Naive thymus-derived CD4-positive, alpha-beta T cell (primary cell): ENCODE measurements at regions not wholly inside any gene's neighbourhood (a gene's known extent, or its start where the extent isn't known, plus 50 kb on each side); places are given as distances from the start of the nearest gene placed in this dataset.

ENCODE experiments used
- ATAC-seq: fragments of 150-1000 bp; cut with Tn5 transposase; 2 replicates; pipeline ENCODE4 v1.10.0; 2021; ENCODE audit warnings: mild to moderate bottlenecking, moderate library complexity
- CTCF ChIA-PET: fragments of 350-600 bp; sonication (Branson Sonifier 250); formaldehyde crosslinking; loops from one replicate; lab custom pipeline; 2021; ENCODE audit warnings: antibody characterized with exemption; lab: Charles Lee
- POLR2A ChIA-PET: fragments of 350-600 bp; sonication (Branson Sonifier 250); formaldehyde crosslinking; loops from one replicate; lab custom pipeline; 2021; ENCODE audit warnings: antibody characterized with exemption, inconsistent platforms; lab: Charles Lee
- DNase-seq, 9 donors: peaks; one replicate each; pipeline versions ENCODE4 v3.0.0 to v3.0.0-alpha.2; 2020 to 2022; ENCODE audit warnings: mixed read lengths in 1 of 9
- H3K27ac ChIP-seq: one replicate; pipeline ENCODE4 v1.7.0; 2013; ENCODE audit warnings: mild to moderate bottlenecking, low read depth, low read length, moderate library complexity
- H3K27me3 ChIP-seq, 2 donors: one replicate each; pipeline ENCODE4 v1.7.0; 2013; ENCODE audit warnings: low read length in 2 of 2, mild to moderate bottlenecking in 2 of 2, moderate library complexity in 2 of 2; ENCODE audit not compliant: control insufficient read depth in 2 of 2, insufficient read depth in 2 of 2
- H3K36me3 ChIP-seq, 3 experiments: 1 replicate in 2 of 3; 2 replicates in 1 of 3; pipeline ENCODE4 v1.7.0; 2013; ENCODE audit warnings: low read length in 3 of 3, mild to moderate bottlenecking in 3 of 3, moderate library complexity in 1 of 3; ENCODE audit not compliant: insufficient read depth in 3 of 3, control insufficient read depth in 2 of 3
- H3K4me1 ChIP-seq, 2 donors: one replicate each; pipeline ENCODE4 v1.7.0; 2013; ENCODE audit warnings: low read length in 2 of 2, mild to moderate bottlenecking in 2 of 2, moderate library complexity in 1 of 2; ENCODE audit not compliant: control insufficient read depth in 2 of 2, insufficient read depth in 2 of 2
- H3K4me3 ChIP-seq: 2 replicates; pipeline ENCODE4 v1.7.0; 2013; ENCODE audit warnings: mild to moderate bottlenecking, low read length
- H3K9me3 ChIP-seq, 3 experiments: 1 replicate in 2 of 3; 2 replicates in 1 of 3; pipeline ENCODE4 v1.7.0; 2013; ENCODE audit warnings: low read length in 3 of 3; ENCODE audit not compliant: control insufficient read depth in 2 of 3
- H3K27ac Mint-ChIP-seq, 9 donors: one replicate each; pipeline ENCODE4 v1.8.0; 2020 to 2022; ENCODE audit warnings: mixed read lengths in 9 of 9, mild to moderate bottlenecking in 8 of 9, moderate library complexity in 5 of 9, inconsistent platforms in 2 of 9
- H3K27me3 Mint-ChIP-seq, 5 donors: one replicate each; pipeline ENCODE4 v1.8.0; 2021 to 2022; ENCODE audit warnings: mixed read lengths in 5 of 5, mild to moderate bottlenecking in 1 of 5
- H3K36me3 Mint-ChIP-seq, 5 donors: one replicate each; pipeline ENCODE4 v1.8.0; 2020 to 2022; ENCODE audit warnings: mixed read lengths in 5 of 5, mild to moderate bottlenecking in 3 of 5, inconsistent platforms in 1 of 5
- H3K4me1 Mint-ChIP-seq, 7 donors: one replicate each; pipeline ENCODE4 v1.8.0; 2020 to 2022; ENCODE audit warnings: mixed read lengths in 7 of 7, mild to moderate bottlenecking in 3 of 7, inconsistent platforms in 1 of 7
- H3K4me3 Mint-ChIP-seq, 10 donors: one replicate each; pipeline ENCODE4 v1.8.0; 2020 to 2022; ENCODE audit warnings: mild to moderate bottlenecking in 10 of 10, mixed read lengths in 10 of 10, moderate library complexity in 6 of 10, inconsistent platforms in 2 of 10
- H3K9me3 Mint-ChIP-seq, 11 donors: one replicate each; pipeline ENCODE4 v1.8.0; 2020 to 2022; ENCODE audit warnings: mixed read lengths in 11 of 11, mild to moderate bottlenecking in 4 of 11, inconsistent platforms in 1 of 11, moderate library complexity in 1 of 11
- intact Hi-C, 2 donors: fragments of 100-400 bp; cut with micrococcal nuclease; formaldehyde crosslinking; loops; one replicate each; pipeline ENCODE4 v1.15.1; 2023

DNA sequence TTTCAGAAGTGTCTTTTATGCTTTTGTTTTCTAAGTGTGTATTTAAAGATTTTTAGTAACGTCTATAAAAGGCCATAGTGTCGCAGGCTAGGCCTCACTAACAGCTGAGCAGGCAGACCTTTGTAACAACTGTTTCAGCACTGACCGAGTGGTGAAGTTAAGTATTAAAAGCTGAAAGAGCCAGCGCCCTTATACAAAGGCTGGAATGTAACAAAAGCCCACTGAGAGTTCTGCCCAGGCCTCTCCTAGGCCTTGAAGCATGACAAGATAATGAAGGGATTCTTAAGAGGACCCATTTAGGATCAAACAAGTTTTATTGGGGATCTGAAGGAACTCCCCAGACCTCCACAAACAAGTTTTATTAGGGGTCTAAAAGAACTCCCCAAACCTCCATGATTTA is 722.5 kb upstream of the PRKX start:
- no peak overlapping the region for H3K27ac ChIP-seq
- ChIA-PET CTCF (no interaction called here), POLR2A (no interaction called here)
- no peaks in the 10 kb centered on the region for H3K4me1 ChIP-seq
- H3K9me3 Mint-ChIP-seq, result peaks cover 0 to 2% (median 0%) of the 10 kb centered on the region in 11 donors
- no peak for DNase-seq
- intact Hi-C loops, result no loop called here
- no peaks in the 10 kb centered on the region for H3K27me3 Mint-ChIP-seq
- ATAC-seq, result no peak
- H3K27me3 ChIP-seq, result no peaks in the 10 kb centered on the region
- H3K4me3 Mint-ChIP-seq, result no peak overlapping the region
- no peaks in the 10 kb centered on the region for H3K9me3 ChIP-seq
- no peak overlapping the region for H3K27ac Mint-ChIP-seq
- H3K36me3 ChIP-seq, result no peaks in the 10 kb centered on the region
- no peaks in the 10 kb centered on the region for H3K4me1 Mint-ChIP-seq
- no peaks in the 10 kb centered on the region for H3K36me3 Mint-ChIP-seq
- H3K4me3 ChIP-seq, result no peak overlapping the region

DNA sequence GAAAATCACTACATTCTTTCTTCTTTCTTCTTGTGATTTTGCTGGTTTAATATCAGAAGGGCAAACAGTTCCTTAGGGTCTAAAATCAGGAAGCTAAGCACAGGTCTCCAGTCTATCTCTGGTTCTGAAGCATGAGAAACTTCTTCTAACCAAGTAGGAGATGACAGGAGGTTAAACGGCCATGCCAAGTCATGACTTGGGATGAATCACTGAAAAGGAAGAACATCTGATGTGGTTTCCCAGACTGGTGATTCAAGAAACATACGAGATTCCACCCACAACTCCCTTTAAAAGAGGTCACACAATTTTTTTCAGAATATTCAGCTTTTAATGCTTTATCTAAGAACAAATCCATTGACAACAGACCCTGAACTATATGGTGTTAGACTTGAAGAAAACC is 684.0 kb upstream of the PRKX start:
- ChIA-PET CTCF (no interaction called here), POLR2A (no interaction called here)
- ATAC-seq (no peak), DNase-seq (no peak)
- H3K9me3 Mint-ChIP-seq, result peaks cover 0 to 11% (median 4%) of the 10 kb centered on the region in 11 donors
- Histone ChIP-seq H3K9me3 (no peaks in the 10 kb centered on the region), H3K4me1 (no peaks in the 10 kb centered on the region), H3K4me3 (no peak overlapping the region), H3K27ac (no peak overlapping the region), H3K27me3 (no peaks in the 10 kb centered on the region), H3K36me3 (no peaks in the 10 kb centered on the region)
- no peak overlapping the region for H3K27ac Mint-ChIP-seq
- intact Hi-C loops, result no loop called here
- H3K27me3 Mint-ChIP-seq, result no peaks in the 10 kb centered on the region
- H3K4me1 Mint-ChIP-seq, result no peaks in the 10 kb centered on the region
- no peaks in the 10 kb centered on the region for H3K36me3 Mint-ChIP-seq
- H3K4me3 Mint-ChIP-seq, result no peak overlapping the region

DNA sequence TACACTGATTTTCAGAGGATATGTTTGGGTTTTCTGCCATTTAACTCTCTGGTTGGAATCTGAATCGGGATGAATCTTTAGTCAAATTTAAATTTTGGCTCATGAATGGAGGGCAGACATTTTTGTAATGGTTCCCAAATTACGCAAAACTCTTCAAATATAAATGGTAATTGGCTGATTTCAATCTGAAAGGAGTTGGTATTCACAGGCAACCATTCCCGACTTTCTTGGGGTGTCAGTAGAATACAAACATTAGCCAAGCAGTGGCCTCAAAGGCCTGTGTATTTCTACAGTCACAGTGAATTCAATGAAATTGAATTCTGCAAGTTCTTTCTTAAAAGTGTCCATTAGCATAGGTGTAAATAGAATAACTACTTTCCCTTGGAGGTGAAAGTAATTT is 668.8 kb upstream of the PRKX start:
- Histone ChIP-seq H3K36me3 (no peaks in the 10 kb centered on the region), H3K4me3 (no peak overlapping the region), H3K27ac (no peak overlapping the region), H3K27me3 (no peaks in the 10 kb centered on the region), H3K4me1 (no peaks in the 10 kb centered on the region), H3K9me3 (no peaks in the 10 kb centered on the region)
- Mint-ChIP-seq H3K4me1 (no peaks in the 10 kb centered on the region), H3K27ac (no peak overlapping the region), H3K36me3 (no peaks in the 10 kb centered on the region), H3K27me3 (no peaks in the 10 kb centered on the region), H3K4me3 (no peak overlapping the region), H3K9me3 (peaks cover 0 to 15% (median 7%) of the 10 kb centered on the region in 11 donors)
- ATAC-seq (no peak), DNase-seq (no peak)
- intact Hi-C loops, result no loop called here
- POLR2A ChIA-PET, result no interaction called here
- CTCF ChIA-PET, result no interaction called here

- ATAC-seq, result no peak
- Mint-ChIP-seq H3K9me3 (peaks cover 0 to 20% (median 9%) of the 10 kb centered on the region in 11 donors), H3K27ac (no peak overlapping the region), H3K4me3 (no peak overlapping the region), H3K36me3 (no peaks in the 10 kb centered on the region), H3K27me3 (no peaks in the 10 kb centered on the region), H3K4me1 (no peaks in the 10 kb centered on the region)
- intact Hi-C loops, result no loop called here
- DNase-seq, result no peak
- no peaks in the 10 kb centered on the region for H3K9me3 ChIP-seq
- CTCF ChIA-PET, result no interaction called here
- H3K4me3 ChIP-seq, result no peak overlapping the region
- H3K27me3 ChIP-seq, result no peaks in the 10 kb centered on the region
- H3K4me1 ChIP-seq, result no peaks in the 10 kb centered on the region
- H3K27ac ChIP-seq, result no peak overlapping the region
- H3K36me3 ChIP-seq, result no peaks in the 10 kb centered on the region
- POLR2A ChIA-PET, result no interaction called here
These were observed 667.3 kb upstream of the PRKX start for GRCh38 chrX:4380710-4381109.

DNA sequence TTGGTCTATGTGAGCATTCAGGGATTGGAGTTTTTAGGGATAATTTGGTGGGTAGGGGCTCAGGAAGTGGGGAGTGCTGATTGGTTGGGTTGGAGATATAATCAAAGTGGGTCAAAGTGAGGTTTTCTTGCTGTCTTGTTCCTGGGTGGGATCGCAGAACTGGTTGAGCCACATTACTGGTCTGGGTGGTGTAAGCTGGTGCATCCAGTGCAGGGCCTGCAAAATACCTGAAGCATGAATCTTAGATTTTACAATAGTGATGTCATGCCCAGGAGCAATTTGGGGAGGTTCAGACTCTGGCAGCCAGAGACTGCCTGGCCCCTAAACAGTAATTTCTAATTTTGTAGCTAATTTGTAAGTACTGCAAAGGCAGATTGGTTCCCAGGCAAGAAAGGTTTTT is 665.6 kb upstream of the PRKX start:
- Mint-ChIP-seq H3K27me3 (no peaks in the 10 kb centered on the region), H3K9me3 (peaks cover 0 to 20% (median 9%) of the 10 kb centered on the region in 11 donors), H3K27ac (no peak overlapping the region), H3K4me3 (no peak overlapping the region), H3K36me3 (no peaks in the 10 kb centered on the region), H3K4me1 (no peaks in the 10 kb centered on the region)
- H3K36me3 ChIP-seq, result no peaks in the 10 kb centered on the region
- no peak overlapping the region for H3K4me3 ChIP-seq
- H3K27ac ChIP-seq, result no peak overlapping the region
- CTCF ChIA-PET, result no interaction called here
- no peaks in the 10 kb centered on the region for H3K4me1 ChIP-seq
- intact Hi-C loops, result no loop called here
- DNase-seq (no peak), ATAC-seq (no peak)
- no peaks in the 10 kb centered on the region for H3K9me3 ChIP-seq
- POLR2A ChIA-PET, result no interaction called here
- no peaks in the 10 kb centered on the region for H3K27me3 ChIP-seq

DNA sequence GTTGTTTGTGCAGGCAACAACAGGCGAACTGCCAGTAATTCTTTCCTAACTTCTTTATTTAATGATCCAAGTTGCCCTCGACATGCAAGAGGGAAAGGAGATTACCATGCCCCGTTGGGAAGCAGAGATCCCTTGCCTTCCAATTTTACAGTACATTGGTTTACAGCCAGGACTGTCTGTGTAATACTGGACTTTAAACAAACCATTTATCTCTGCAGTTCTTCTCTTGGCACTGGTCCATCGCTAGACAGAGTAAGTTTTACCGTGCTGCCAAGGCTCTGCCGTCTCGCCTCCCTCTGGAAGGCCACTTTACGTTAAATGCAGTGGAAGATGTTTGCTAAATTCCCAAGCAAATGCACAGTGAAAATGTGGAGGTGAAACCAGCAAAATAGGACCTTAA is 660.3 kb upstream of the PRKX start:
- POLR2A ChIA-PET, result no interaction called here
- no peak for ATAC-seq

GRCh38 chrX:4358577-4358976 is 645.1 kb upstream of the PRKX start:
- Histone ChIP-seq H3K27me3 (no peaks in the 10 kb centered on the region), H3K9me3 (no peaks in the 10 kb centered on the region), H3K27ac (no peak overlapping the region), H3K4me3 (no peak overlapping the region), H3K36me3 (no peaks in the 10 kb centered on the region), H3K4me1 (no peaks in the 10 kb centered on the region)
- H3K4me3 Mint-ChIP-seq, result no peak overlapping the region
- H3K9me3 Mint-ChIP-seq, result peaks cover 0 to 6% (median 2%) of the 10 kb centered on the region in 11 donors
- CTCF ChIA-PET, result no interaction called here
- no peak for ATAC-seq
- H3K36me3 Mint-ChIP-seq, result no peaks in the 10 kb centered on the region
- no peak overlapping the region for H3K27ac Mint-ChIP-seq
- H3K4me1 Mint-ChIP-seq, result no peaks in the 10 kb centered on the region
- POLR2A ChIA-PET, result no interaction called here
- DNase-seq, result no peak
- intact Hi-C loops, result no loop called here
- no peaks in the 10 kb centered on the region for H3K27me3 Mint-ChIP-seq

More for the DNA sequence above, 660.3 kb upstream of the PRKX start:
- Histone ChIP-seq H3K27ac (no peak overlapping the region), H3K9me3 (no peaks in the 10 kb centered on the region), H3K36me3 (no peaks in the 10 kb centered on the region), H3K4me1 (no peaks in the 10 kb centered on the region), H3K4me3 (no peak overlapping the region), H3K27me3 (no peaks in the 10 kb centered on the region)
- CTCF ChIA-PET, result no interaction called here
- Mint-ChIP-seq H3K4me1 (no peaks in the 10 kb centered on the region), H3K27me3 (no peaks in the 10 kb centered on the region), H3K4me3 (no peak overlapping the region), H3K27ac (no peak overlapping the region), H3K9me3 (peaks cover 0 to 10% (median 5%) of the 10 kb centered on the region in 11 donors), H3K36me3 (no peaks in the 10 kb centered on the region)
- intact Hi-C loops, result no loop called here
- no peak for DNase-seq
